Stomach (tissue), 4 donors: ENCODE measurements at regions not wholly inside any gene's neighbourhood (a gene's known extent, or its start where the extent isn't known, plus 50 kb on each side); places are given as distances from the start of the nearest gene placed in this dataset.

Experiments
- POLR2A ChIP-seq, 4 donors: fragments of 450-650 bp; IDR thresholded peaks; one replicate each; pipeline ENCODE4 v1.6.1; 2016; ENCODE audit warnings: antibody characterized with exemption in 4 of 4, control low read depth in 2 of 4, mild to moderate bottlenecking in 1 of 4, moderate library complexity in 1 of 4
- TF ChIP-seq, protein P1 (sequence below), 7 experiments: fragments of 450-650 bp in 4 of 7; fragments of 200-600 bp in 3 of 7; sonication (generic) in 3 of 7; IDR thresholded peaks; one replicate each; pipeline ENCODE4 v1.5.1; 2016 to 2019; ENCODE audit warnings: antibody characterized with exemption in 7 of 7, control low read depth in 2 of 7, mild to moderate bottlenecking in 1 of 7

DNA sequence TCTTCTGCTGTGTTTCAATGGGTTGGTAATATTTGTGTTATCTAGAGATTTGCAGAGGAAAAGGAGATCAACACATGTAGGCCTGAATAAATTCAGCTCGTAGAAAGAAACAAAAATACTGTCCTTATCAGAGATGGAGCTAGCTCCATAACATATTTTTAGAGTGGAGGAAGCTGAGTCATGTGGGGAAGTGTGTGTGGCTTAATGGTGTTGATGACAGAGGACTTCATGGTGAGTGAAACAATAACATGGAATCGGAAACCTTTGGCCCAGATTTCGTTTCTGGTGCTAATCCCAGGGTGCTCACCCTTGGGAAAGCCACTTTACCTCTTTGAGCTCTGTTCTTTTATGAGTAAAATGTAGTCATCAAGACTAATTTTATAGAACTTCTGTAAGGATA lies 825.0 kb downstream of the TLR4 start:
- no peak for TF ChIP-seq POLR2A (IDR thresholded peaks at IDR 0.05)
- TF ChIP-seq, protein P1, sequence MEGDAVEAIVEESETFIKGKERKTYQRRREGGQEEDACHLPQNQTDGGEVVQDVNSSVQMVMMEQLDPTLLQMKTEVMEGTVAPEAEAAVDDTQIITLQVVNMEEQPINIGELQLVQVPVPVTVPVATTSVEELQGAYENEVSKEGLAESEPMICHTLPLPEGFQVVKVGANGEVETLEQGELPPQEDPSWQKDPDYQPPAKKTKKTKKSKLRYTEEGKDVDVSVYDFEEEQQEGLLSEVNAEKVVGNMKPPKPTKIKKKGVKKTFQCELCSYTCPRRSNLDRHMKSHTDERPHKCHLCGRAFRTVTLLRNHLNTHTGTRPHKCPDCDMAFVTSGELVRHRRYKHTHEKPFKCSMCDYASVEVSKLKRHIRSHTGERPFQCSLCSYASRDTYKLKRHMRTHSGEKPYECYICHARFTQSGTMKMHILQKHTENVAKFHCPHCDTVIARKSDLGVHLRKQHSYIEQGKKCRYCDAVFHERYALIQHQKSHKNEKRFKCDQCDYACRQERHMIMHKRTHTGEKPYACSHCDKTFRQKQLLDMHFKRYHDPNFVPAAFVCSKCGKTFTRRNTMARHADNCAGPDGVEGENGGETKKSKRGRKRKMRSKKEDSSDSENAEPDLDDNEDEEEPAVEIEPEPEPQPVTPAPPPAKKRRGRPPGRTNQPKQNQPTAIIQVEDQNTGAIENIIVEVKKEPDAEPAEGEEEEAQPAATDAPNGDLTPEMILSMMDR (IDR thresholded peaks at IDR 0.05): no peak
